ENCODE measurements at regions not wholly inside any gene's neighbourhood (a gene's known extent, or its start where the extent isn't known, plus 50 kb on each side); places are given as distances from the start of the nearest gene placed in this dataset.

GRCh38 chr6:125562156-125562555, 187.3 kb upstream of the HEY2 start:
- TF ChIP-seq, protein P1, sequence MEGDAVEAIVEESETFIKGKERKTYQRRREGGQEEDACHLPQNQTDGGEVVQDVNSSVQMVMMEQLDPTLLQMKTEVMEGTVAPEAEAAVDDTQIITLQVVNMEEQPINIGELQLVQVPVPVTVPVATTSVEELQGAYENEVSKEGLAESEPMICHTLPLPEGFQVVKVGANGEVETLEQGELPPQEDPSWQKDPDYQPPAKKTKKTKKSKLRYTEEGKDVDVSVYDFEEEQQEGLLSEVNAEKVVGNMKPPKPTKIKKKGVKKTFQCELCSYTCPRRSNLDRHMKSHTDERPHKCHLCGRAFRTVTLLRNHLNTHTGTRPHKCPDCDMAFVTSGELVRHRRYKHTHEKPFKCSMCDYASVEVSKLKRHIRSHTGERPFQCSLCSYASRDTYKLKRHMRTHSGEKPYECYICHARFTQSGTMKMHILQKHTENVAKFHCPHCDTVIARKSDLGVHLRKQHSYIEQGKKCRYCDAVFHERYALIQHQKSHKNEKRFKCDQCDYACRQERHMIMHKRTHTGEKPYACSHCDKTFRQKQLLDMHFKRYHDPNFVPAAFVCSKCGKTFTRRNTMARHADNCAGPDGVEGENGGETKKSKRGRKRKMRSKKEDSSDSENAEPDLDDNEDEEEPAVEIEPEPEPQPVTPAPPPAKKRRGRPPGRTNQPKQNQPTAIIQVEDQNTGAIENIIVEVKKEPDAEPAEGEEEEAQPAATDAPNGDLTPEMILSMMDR (conservative IDR thresholded peaks at IDR 0.05; ENCODE audit: low read length): no peak
- no peak for TF ChIP-seq EZH2phosphoT487 (IDR thresholded peaks at IDR 0.05; ENCODE audit: borderline replicate concordance)

Data from Loucy (cell line).